ENCODE measurements at regions not wholly inside any gene's neighbourhood (a gene's known extent, or its start where the extent isn't known, plus 50 kb on each side); places are given as distances from the start of the nearest gene placed in this dataset.

- ATAC-seq: no peak
- H3K27me3 ChIP-seq (ENCODE audit: low read depth): no peaks in the 10 kb centered on the region
- H3K27ac ChIP-seq: no peak overlapping the region
- H3K36me3 ChIP-seq: no peaks in the 10 kb centered on the region
- no peak overlapping the region for H3K4me3 ChIP-seq
- H3K4me1 ChIP-seq: no peaks in the 10 kb centered on the region
- intact Hi-C loops (cut with DNase I): no loop called here
- TF ChIP-seq CTCF (IDR thresholded peaks at IDR 0.05): no peak
- DNase-seq: no peak
- no peaks in the 10 kb centered on the region for H3K9me3 ChIP-seq
These were observed 84.8 kb upstream of the PAQR3 start for GRCh38 chr4:79023799-79024770.

GRCh38 chr4:79022529-79022928, 83.3 kb upstream of the PAQR3 start:
- Histone ChIP-seq H3K27ac (no peak overlapping the region), H3K36me3 (no peaks in the 10 kb centered on the region), H3K27me3 (ENCODE audit: low read depth) (no peaks in the 10 kb centered on the region), H3K4me1 (no peaks in the 10 kb centered on the region), H3K9me3 (no peaks in the 10 kb centered on the region), H3K4me3 (no peak overlapping the region)
- TF ChIP-seq CTCF (IDR thresholded peaks at IDR 0.05): no peak
- ATAC-seq (no peak), DNase-seq (no peak)
- intact Hi-C loops (cut with DNase I): no loop called here

- H3K4me1 ChIP-seq: no peaks in the 10 kb centered on the region
- no peak overlapping the region for H3K4me3 ChIP-seq
- intact Hi-C loops (cut with DNase I): no loop called here
- H3K27ac ChIP-seq: no peak overlapping the region
- no peaks in the 10 kb centered on the region for H3K27me3 ChIP-seq (ENCODE audit: low read depth)
- no peaks in the 10 kb centered on the region for H3K36me3 ChIP-seq
- DNase-seq (no peak), ATAC-seq (no peak)
- H3K9me3 ChIP-seq: no peaks in the 10 kb centered on the region
- no peak for TF ChIP-seq CTCF (IDR thresholded peaks at IDR 0.05)
These were observed 78.2 kb upstream of the PAQR3 start for GRCh38 chr4:79017481-79017880.

GRCh38 chr4:79016878-79017277, 77.6 kb upstream of the PAQR3 start:
- DNase-seq (no peak), ATAC-seq (no peak)
- Histone ChIP-seq H3K36me3 (no peaks in the 10 kb centered on the region), H3K4me1 (no peaks in the 10 kb centered on the region), H3K4me3 (no peak overlapping the region), H3K9me3 (no peaks in the 10 kb centered on the region), H3K27ac (no peak overlapping the region), H3K27me3 (ENCODE audit: low read depth) (no peaks in the 10 kb centered on the region)
- intact Hi-C loops (cut with DNase I): no loop called here
- no peak for TF ChIP-seq CTCF (IDR thresholded peaks at IDR 0.05)

GRCh38 chr4:79015411-79015810, 76.2 kb upstream of the PAQR3 start:
- Histone ChIP-seq H3K36me3 (no peaks in the 10 kb centered on the region), H3K4me3 (no peak overlapping the region), H3K27ac (no peak overlapping the region), H3K9me3 (no peaks in the 10 kb centered on the region), H3K27me3 (ENCODE audit: low read depth) (no peaks in the 10 kb centered on the region), H3K4me1 (no peaks in the 10 kb centered on the region)
- DNase-seq: no peak
- no peak for TF ChIP-seq CTCF (IDR thresholded peaks at IDR 0.05)
- intact Hi-C loops (cut with DNase I): no loop called here
- ATAC-seq: no peak

Measured in lower lobe of right lung (tissue), 2 donors.